SK-N-SH treated with all-trans-retinoic acid at 6 μM for 48 hours (cell line): ENCODE measurements at regions not wholly inside any gene's neighbourhood (a gene's known extent, or its start where the extent isn't known, plus 50 kb on each side); places are given as distances from the start of the nearest gene placed in this dataset.

Source experiments
- ATAC-seq: fragments of 200-7000 bp; cut with Tn5 transposase; 3 replicates; pipeline ENCODE4 v1.9.1; 2020; ENCODE audit warnings: mild to moderate bottlenecking, moderate library complexity
- ARNTL ChIP-seq: fragments of 450-650 bp; formaldehyde crosslinking; IDR thresholded peaks from 2 replicates; pipeline ENCODE4 v1.5.0; 2020; ENCODE audit warnings: low read depth, mild to moderate bottlenecking, moderate library complexity, borderline replicate concordance
- BACH2 ChIP-seq: fragments of 250-450 bp; sonication (Bioruptor Pico); IDR thresholded peaks from 2 replicates; pipeline ENCODE4 v1.9.0; 2021; ENCODE audit warnings: mild to moderate bottlenecking, borderline replicate concordance
- CSDC2 ChIP-seq: fragments of 250-450 bp; sonication (Bioruptor Pico); IDR thresholded peaks from 2 replicates; pipeline ENCODE4 v1.5.0; 2020; ENCODE audit warnings: mild to moderate bottlenecking, moderate library complexity
- GLIS3 ChIP-seq: fragments of 250-450 bp; sonication (Bioruptor Pico); IDR thresholded peaks from 2 replicates; pipeline ENCODE4 v1.5.0; 2020; ENCODE audit warnings: mild to moderate bottlenecking, moderate library complexity
- ISL1 ChIP-seq: fragments of 250-450 bp; sonication (Bioruptor Pico); IDR thresholded peaks from 2 replicates; pipeline ENCODE4 v2.1.2; 2022; ENCODE audit warnings: mild to moderate bottlenecking, moderate library complexity
- OSR1 ChIP-seq: fragments of 250-450 bp; sonication (Bioruptor Pico); IDR thresholded peaks from 2 replicates; pipeline ENCODE4 v1.8.0; 2022; ENCODE audit warnings: moderate library complexity, mild to moderate bottlenecking, inconsistent platforms
- PPARA ChIP-seq: fragments of 250-450 bp; sonication (Bioruptor Pico); IDR thresholded peaks from 2 replicates; pipeline ENCODE4 v1.5.0; 2020; ENCODE audit warnings: mild to moderate bottlenecking, borderline replicate concordance
- SNAI2 ChIP-seq: fragments of 250-450 bp; sonication (Bioruptor Pico); IDR thresholded peaks from 2 replicates; pipeline ENCODE4 v1.5.0; 2020; ENCODE audit warnings: mild to moderate bottlenecking, moderate library complexity
- ZC3H10 ChIP-seq: fragments of 250-450 bp; sonication (Bioruptor Pico); IDR thresholded peaks from 2 replicates; pipeline ENCODE4 v1.5.1; 2021; ENCODE audit warnings: mild to moderate bottlenecking, moderate library complexity
- ZFP3 ChIP-seq: fragments of 250-450 bp; sonication (Bioruptor Pico); IDR thresholded peaks from 2 replicates; pipeline ENCODE4 v1.5.0; 2020; ENCODE audit warnings: mild to moderate bottlenecking, moderate library complexity
- ZNF565 ChIP-seq: fragments of 450-650 bp; formaldehyde crosslinking; conservative IDR thresholded peaks from 2 replicates; pipeline ENCODE4 v1.5.0; 2020; ENCODE audit warnings: low read depth, mild to moderate bottlenecking, moderate library complexity
- ZNF70 ChIP-seq: fragments of 450-650 bp; formaldehyde crosslinking; IDR thresholded peaks from 2 replicates; pipeline ENCODE4 v1.5.0; 2020; ENCODE audit warnings: mild to moderate bottlenecking, moderate library complexity
- ZNF8 ChIP-seq: fragments of 450-650 bp; formaldehyde crosslinking; IDR thresholded peaks from 2 replicates; pipeline ENCODE4 v1.5.0; 2020; ENCODE audit warnings: mild to moderate bottlenecking, moderate library complexity
- TF ChIP-seq, protein P1 (sequence below): fragments of 250-450 bp; sonication (Bioruptor Pico); IDR thresholded peaks from 2 replicates; pipeline ENCODE4 v1.8.0; 2021; ENCODE audit warnings: low read depth, mild to moderate bottlenecking, moderate library complexity, borderline replicate concordance
- TF ChIP-seq, protein P2 (sequence below): fragments of 250-450 bp; sonication (Bioruptor Pico); IDR thresholded peaks from 2 replicates; pipeline ENCODE4 v1.5.1; 2020; ENCODE audit warnings: low read depth, mild to moderate bottlenecking, moderate library complexity
- TF ChIP-seq, protein P3 (sequence below): fragments of 250-450 bp; sonication (Bioruptor Pico); IDR thresholded peaks from 2 replicates; pipeline ENCODE4 v1.5.0; 2020; ENCODE audit warnings: mild to moderate bottlenecking, moderate library complexity
- TF ChIP-seq, protein P4 (sequence below): fragments of 250-450 bp; sonication (Bioruptor Pico); IDR thresholded peaks from 2 replicates; pipeline ENCODE4 v1.5.1; 2021; ENCODE audit warnings: mild to moderate bottlenecking, moderate library complexity
- TF ChIP-seq, protein P5 (sequence below): fragments of 250-450 bp; sonication (Bioruptor Pico); IDR thresholded peaks from 2 replicates; pipeline ENCODE4 v1.8.0; 2020; ENCODE audit warnings: mild to moderate bottlenecking, moderate library complexity, borderline replicate concordance

DNA sequence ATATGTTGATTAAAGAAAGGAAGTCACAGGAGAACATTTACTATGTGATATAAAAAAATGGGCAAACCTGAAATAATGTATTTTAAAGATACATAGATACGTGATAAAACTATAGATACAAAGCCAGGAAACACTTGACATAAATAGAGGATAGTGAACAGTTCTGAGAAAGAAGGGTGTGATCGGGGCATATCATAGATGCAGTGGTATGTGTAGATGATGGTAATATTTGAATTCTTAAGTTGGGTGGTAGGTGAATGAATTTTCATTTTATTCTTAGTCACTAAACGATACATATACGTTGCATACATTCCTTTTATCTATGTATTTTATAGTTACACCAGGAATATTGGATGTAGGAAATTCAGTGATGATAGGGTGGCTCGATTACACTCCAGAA, 138.7 kb upstream of the ARRDC3 start (continued):
- TF ChIP-seq, protein P1, sequence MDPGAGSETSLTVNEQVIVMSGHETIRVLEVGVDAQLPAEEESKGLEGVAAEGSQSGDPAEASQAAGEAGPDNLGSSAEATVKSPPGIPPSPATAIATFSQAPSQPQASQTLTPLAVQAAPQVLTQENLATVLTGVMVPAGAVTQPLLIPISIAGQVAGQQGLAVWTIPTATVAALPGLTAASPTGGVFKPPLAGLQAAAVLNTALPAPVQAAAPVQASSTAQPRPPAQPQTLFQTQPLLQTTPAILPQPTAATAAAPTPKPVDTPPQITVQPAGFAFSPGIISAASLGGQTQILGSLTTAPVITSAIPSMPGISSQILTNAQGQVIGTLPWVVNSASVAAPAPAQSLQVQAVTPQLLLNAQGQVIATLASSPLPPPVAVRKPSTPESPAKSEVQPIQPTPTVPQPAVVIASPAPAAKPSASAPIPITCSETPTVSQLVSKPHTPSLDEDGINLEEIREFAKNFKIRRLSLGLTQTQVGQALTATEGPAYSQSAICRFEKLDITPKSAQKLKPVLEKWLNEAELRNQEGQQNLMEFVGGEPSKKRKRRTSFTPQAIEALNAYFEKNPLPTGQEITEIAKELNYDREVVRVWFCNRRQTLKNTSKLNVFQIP (CRISPR knock-in tag), result no peak

DNA sequence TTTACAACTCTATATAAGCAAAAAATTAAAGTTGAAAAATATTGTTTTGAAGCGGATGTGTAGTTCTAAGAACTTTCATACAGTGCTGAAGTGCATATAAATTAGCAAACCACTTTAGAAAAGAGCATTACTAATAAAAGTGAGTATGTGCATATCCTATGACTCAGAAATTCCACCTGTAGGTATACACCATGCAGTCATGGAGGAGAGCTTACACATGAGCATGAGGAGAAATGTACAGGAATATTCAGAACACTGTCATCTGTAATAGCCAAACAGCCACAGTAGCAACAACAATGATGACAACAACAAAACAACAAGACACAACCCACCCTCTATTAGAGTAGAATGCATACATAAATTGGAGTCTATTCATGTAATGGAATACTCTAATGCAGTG, 138.2 kb upstream of the ARRDC3 start:
- no peak for ATAC-seq
- no peak for TF ChIP-seq ISL1
- TF ChIP-seq, protein P2, sequence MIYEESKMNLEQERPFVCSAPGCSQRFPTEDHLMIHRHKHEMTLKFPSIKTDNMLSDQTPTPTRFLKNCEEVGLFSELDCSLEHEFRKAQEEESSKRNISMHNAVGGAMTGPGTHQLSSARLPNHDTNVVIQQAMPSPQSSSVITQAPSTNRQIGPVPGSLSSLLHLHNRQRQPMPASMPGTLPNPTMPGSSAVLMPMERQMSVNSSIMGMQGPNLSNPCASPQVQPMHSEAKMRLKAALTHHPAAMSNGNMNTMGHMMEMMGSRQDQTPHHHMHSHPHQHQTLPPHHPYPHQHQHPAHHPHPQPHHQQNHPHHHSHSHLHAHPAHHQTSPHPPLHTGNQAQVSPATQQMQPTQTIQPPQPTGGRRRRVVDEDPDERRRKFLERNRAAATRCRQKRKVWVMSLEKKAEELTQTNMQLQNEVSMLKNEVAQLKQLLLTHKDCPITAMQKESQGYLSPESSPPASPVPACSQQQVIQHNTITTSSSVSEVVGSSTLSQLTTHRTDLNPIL (CRISPR knock-in tag), result no peak
- no peak for TF ChIP-seq BACH2 (CRISPR knock-in tag)
- TF ChIP-seq ZNF70, result no peak
- no peak for TF ChIP-seq ARNTL (CRISPR knock-in tag)
- TF ChIP-seq, protein P3, sequence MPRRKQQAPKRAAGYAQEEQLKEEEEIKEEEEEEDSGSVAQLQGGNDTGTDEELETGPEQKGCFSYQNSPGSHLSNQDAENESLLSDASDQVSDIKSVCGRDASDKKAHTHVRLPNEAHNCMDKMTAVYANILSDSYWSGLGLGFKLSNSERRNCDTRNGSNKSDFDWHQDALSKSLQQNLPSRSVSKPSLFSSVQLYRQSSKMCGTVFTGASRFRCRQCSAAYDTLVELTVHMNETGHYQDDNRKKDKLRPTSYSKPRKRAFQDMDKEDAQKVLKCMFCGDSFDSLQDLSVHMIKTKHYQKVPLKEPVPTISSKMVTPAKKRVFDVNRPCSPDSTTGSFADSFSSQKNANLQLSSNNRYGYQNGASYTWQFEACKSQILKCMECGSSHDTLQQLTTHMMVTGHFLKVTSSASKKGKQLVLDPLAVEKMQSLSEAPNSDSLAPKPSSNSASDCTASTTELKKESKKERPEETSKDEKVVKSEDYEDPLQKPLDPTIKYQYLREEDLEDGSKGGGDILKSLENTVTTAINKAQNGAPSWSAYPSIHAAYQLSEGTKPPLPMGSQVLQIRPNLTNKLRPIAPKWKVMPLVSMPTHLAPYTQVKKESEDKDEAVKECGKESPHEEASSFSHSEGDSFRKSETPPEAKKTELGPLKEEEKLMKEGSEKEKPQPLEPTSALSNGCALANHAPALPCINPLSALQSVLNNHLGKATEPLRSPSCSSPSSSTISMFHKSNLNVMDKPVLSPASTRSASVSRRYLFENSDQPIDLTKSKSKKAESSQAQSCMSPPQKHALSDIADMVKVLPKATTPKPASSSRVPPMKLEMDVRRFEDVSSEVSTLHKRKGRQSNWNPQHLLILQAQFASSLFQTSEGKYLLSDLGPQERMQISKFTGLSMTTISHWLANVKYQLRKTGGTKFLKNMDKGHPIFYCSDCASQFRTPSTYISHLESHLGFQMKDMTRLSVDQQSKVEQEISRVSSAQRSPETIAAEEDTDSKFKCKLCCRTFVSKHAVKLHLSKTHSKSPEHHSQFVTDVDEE (CRISPR knock-in tag), result no peak
- TF ChIP-seq OSR1, result no peak
- no peak for TF ChIP-seq SNAI2 (CRISPR knock-in tag)
- TF ChIP-seq CSDC2, result no peak
- no peak for TF ChIP-seq ZNF565 (CRISPR knock-in tag)
- TF ChIP-seq ZC3H10 (CRISPR knock-in tag), result no peak
- TF ChIP-seq GLIS3 (CRISPR knock-in tag), result no peak
- TF ChIP-seq, protein P4, sequence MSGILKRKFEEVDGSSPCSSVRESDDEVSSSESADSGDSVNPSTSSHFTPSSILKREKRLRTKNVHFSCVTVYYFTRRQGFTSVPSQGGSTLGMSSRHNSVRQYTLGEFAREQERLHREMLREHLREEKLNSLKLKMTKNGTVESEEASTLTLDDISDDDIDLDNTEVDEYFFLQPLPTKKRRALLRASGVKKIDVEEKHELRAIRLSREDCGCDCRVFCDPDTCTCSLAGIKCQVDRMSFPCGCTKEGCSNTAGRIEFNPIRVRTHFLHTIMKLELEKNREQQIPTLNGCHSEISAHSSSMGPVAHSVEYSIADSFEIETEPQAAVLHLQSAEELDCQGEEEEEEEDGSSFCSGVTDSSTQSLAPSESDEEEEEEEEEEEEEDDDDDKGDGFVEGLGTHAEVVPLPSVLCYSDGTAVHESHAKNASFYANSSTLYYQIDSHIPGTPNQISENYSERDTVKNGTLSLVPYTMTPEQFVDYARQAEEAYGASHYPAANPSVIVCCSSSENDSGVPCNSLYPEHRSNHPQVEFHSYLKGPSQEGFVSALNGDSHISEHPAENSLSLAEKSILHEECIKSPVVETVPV (CRISPR knock-in tag), result no peak

DNA sequence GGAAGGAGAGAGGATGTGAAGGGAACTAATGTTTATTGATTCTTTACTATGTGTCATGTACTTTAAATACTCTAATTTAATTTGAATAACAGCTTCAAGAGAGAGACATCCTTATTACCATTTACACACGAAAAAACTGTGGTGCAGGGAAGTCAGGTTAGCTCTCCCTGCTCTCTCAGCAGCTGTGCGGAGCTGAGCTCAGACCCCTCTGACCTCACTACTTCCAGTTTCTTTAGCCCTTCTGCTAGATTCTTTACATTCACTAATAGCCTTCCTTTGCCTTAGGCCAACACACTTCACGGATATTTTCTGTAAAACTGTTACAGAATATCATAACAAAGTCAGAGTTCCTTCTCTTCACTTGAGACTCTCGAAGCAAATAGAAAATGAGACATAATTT, 131.3 kb upstream of the ARRDC3 start:
- ATAC-seq, result no peak
- TF ChIP-seq OSR1, result no peak
- TF ChIP-seq CSDC2, result no peak
- no peak for TF ChIP-seq BACH2 (CRISPR knock-in tag)
- no peak for TF ChIP-seq PPARA (CRISPR knock-in tag)
- TF ChIP-seq, protein P5, sequence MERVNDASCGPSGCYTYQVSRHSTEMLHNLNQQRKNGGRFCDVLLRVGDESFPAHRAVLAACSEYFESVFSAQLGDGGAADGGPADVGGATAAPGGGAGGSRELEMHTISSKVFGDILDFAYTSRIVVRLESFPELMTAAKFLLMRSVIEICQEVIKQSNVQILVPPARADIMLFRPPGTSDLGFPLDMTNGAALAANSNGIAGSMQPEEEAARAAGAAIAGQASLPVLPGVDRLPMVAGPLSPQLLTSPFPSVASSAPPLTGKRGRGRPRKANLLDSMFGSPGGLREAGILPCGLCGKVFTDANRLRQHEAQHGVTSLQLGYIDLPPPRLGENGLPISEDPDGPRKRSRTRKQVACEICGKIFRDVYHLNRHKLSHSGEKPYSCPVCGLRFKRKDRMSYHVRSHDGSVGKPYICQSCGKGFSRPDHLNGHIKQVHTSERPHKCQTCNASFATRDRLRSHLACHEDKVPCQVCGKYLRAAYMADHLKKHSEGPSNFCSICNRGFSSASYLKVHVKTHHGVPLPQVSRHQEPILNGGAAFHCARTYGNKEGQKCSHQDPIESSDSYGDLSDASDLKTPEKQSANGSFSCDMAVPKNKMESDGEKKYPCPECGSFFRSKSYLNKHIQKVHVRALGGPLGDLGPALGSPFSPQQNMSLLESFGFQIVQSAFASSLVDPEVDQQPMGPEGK (CRISPR knock-in tag), result no peak
- no peak for TF ChIP-seq SNAI2 (CRISPR knock-in tag)
- TF ChIP-seq ZFP3 (CRISPR knock-in tag), result no peak
- TF ChIP-seq ZNF8 (CRISPR knock-in tag), result no peak
- no peak for TF ChIP-seq ZNF565 (CRISPR knock-in tag)
- TF ChIP-seq, all 23 proteins: peak for 0

DNA sequence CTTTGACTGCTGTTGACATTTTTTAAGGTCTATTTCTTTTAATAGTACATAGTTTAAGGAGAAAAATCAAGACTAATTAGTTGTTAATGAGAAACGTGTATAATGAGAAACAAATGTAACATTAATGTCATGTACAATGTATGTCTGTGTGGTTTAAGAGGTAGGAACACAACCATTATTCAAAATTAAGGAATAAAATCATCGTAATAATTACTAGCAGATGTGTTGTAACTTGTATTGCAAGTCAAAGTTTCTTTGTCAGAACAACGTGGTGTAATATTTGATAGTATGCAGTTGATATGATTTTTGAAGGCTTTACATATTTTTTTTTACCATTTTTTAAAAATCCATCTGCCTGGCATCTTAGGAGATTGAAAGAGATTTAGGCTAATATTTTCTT, 120.2 kb upstream of the ARRDC3 start:
- TF ChIP-seq ZC3H10 (CRISPR knock-in tag), result peak; percentile 69; the same call in 1 of the 2 replicates
- TF ChIP-seq, protein P2 (CRISPR knock-in tag), result no peak
- ATAC-seq, result peak; percentile 51; the same call in 2 of the 3 replicates
